ENCODE measurements at regions not wholly inside any gene's neighbourhood (a gene's known extent, or its start where the extent isn't known, plus 50 kb on each side); places are given as distances from the start of the nearest gene placed in this dataset.

DNA sequence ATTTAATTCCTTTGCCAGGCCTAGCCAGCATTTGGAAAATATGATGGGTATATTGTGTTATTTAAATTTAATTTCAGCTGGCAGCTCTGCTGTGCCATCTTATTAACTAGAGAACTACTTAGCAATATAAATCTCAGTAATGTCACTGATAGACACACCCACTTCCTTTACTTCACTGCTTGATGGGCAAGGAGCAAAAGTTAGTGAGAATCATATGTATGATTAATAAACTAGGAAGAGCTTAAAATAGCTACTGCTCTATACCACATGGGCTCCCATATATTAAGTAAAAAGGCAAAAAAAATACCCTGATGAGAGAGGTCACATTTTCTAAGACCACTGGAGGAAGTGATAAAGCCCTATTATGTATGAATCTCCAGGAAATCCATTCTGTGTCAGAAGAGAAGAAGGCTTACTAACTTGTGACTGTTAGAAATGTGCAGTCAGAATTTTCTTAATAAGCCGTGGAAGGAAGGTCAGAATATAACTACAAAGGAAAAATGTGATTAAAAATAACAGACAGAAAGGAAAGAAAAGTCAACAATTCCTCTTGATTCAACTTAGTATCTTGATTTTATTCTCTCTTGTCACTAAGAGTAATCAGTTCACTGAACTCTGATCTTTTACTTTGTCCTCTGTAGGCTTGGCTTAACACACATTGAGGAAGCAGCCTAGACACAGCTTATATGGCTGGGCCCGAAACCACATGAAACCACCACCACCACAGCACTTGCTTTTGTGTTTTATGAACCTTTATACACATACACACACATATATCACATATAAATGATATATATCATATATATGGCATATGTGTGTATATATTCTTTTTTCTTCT is 1233.9 kb upstream of the ALCAM start:
- CTCF ChIA-PET = interaction anchor here (0.6 kb wide), 1 partner anchor 1232 kb away, joined by 4 read pairs; no protein-coding TSS in a partner anchor

GRCh38 chr3:104133630-104134029 is 1233.1 kb upstream of the ALCAM start:
- ChIA-PET CTCF (no interaction called here), POLR2A (ENCODE audit: low non-redundant PET) (no interaction called here)
- H3K27ac ChIP-seq = no peak overlapping the region
- no peak for TF ChIP-seq CTCF (conservative IDR thresholded peaks at IDR 0.05; ENCODE audit: low read depth)
- DNase-seq (ENCODE audit: low spot score) = no peak

More for the DNA sequence above, 1233.9 kb upstream of the ALCAM start:
- DNase-seq (ENCODE audit: low spot score) = no peak
- H3K27ac ChIP-seq = no peak overlapping the region
- no peak for TF ChIP-seq CTCF (conservative IDR thresholded peaks at IDR 0.05; ENCODE audit: low read depth)
- POLR2A ChIA-PET (ENCODE audit: low non-redundant PET) = no interaction called here

- ChIA-PET POLR2A (ENCODE audit: low non-redundant PET) (no interaction called here), CTCF (no interaction called here)
- no peak for DNase-seq (ENCODE audit: low spot score)
- TF ChIP-seq CTCF (conservative IDR thresholded peaks at IDR 0.05; ENCODE audit: low read depth) = no peak
- H3K27ac ChIP-seq = no peak overlapping the region
Measured at GRCh38 chr3:104137116-104137515, 1229.6 kb upstream of the ALCAM start.

- no peak for TF ChIP-seq CTCF (conservative IDR thresholded peaks at IDR 0.05; ENCODE audit: low read depth)
- DNase-seq (ENCODE audit: low spot score) = no peak
- ChIA-PET CTCF (interaction anchor here (0.5 to 0.6 kb wide), 2 partner anchors 1028 to 1605 kb away, joined by 3 to 5 read pairs; no protein-coding TSS in a partner anchor), POLR2A (ENCODE audit: low non-redundant PET) (no interaction called here)
- no peak overlapping the region for H3K27ac ChIP-seq
Measured at GRCh38 chr3:104145164-104145563, 1221.5 kb upstream of the ALCAM start.

GRCh38 chr3:104149154-104149553 is 1217.6 kb upstream of the ALCAM start:
- no peak overlapping the region for H3K27ac ChIP-seq
- ChIA-PET CTCF (no interaction called here), POLR2A (ENCODE audit: low non-redundant PET) (no interaction called here)
- DNase-seq (ENCODE audit: low spot score) = no peak
- no peak for TF ChIP-seq CTCF (conservative IDR thresholded peaks at IDR 0.05; ENCODE audit: low read depth)

GRCh38 chr3:104150724-104151123 is 1216.0 kb upstream of the ALCAM start:
- ChIA-PET POLR2A (ENCODE audit: low non-redundant PET) (no interaction called here), CTCF (no interaction called here)
- no peak for DNase-seq (ENCODE audit: low spot score)
- TF ChIP-seq CTCF (conservative IDR thresholded peaks at IDR 0.05; ENCODE audit: low read depth) = no peak
- H3K27ac ChIP-seq = no peak overlapping the region
